PC-3 (cell line): ENCODE measurements at regions not wholly inside any gene's neighbourhood (a gene's known extent, or its start where the extent isn't known, plus 50 kb on each side); places are given as distances from the start of the nearest gene placed in this dataset.

Experiments used
- EZH2 ChIP-seq: fragments of 300-600 bp; sonication (generic); IDR thresholded peaks from one replicate; pipeline ENCODE4 v1.6.1; 2017; ENCODE audit warnings: antibody characterized with exemption, mild to moderate bottlenecking, low read length; ENCODE audit not compliant: unreplicated experiment
- TF ChIP-seq, protein P1 (sequence below): fragments of 300-600 bp; sonication (generic); conservative IDR thresholded peaks from 2 replicates; pipeline ENCODE4 v1.5.1; 2017; ENCODE audit warnings: antibody characterized with exemption, low read depth, mild to moderate bottlenecking, low read length

GRCh38 chr2:2720351-2720750 lies 389.3 kb upstream of the MYT1L start:
- TF ChIP-seq, protein P1, sequence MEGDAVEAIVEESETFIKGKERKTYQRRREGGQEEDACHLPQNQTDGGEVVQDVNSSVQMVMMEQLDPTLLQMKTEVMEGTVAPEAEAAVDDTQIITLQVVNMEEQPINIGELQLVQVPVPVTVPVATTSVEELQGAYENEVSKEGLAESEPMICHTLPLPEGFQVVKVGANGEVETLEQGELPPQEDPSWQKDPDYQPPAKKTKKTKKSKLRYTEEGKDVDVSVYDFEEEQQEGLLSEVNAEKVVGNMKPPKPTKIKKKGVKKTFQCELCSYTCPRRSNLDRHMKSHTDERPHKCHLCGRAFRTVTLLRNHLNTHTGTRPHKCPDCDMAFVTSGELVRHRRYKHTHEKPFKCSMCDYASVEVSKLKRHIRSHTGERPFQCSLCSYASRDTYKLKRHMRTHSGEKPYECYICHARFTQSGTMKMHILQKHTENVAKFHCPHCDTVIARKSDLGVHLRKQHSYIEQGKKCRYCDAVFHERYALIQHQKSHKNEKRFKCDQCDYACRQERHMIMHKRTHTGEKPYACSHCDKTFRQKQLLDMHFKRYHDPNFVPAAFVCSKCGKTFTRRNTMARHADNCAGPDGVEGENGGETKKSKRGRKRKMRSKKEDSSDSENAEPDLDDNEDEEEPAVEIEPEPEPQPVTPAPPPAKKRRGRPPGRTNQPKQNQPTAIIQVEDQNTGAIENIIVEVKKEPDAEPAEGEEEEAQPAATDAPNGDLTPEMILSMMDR: no peak
- no peak for TF ChIP-seq EZH2
